Amniotic epithelial cell (primary cell): ENCODE measurements at regions not wholly inside any gene's neighbourhood (a gene's known extent, or its start where the extent isn't known, plus 50 kb on each side); places are given as distances from the start of the nearest gene placed in this dataset.
"Not testable (repeated sequence)": the region's sequence is repeated elsewhere in the genome, so short reads cannot be mapped to it uniquely, and the experiment has no call there.

ENCODE experiments used
- DNase-seq: peaks from one replicate; pipeline ENCODE4 v3.0.0-alpha.2; 2010; ENCODE audit warnings: low read depth

DNA sequence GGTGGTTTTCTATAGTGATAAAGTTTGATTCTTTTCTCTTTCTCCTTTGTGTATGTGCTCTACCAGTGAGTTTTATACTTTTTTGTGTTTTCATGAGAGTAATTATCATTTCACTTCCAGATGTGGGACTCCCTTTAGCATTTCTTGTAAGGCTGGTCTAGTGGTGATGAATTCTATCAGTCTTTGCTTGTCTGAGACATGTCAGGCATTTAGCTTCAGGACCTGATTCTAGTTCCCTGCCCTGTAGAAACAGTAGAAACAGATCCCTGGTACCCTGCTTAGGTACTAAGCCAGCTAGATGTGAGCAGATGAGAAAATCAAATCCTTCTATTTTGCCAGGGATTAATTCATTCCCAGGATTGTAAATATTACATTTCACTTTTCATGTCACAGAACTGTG, 203.7 kb downstream of the ALG10 start:
- not testable (repeated sequence) for DNase-seq

DNA sequence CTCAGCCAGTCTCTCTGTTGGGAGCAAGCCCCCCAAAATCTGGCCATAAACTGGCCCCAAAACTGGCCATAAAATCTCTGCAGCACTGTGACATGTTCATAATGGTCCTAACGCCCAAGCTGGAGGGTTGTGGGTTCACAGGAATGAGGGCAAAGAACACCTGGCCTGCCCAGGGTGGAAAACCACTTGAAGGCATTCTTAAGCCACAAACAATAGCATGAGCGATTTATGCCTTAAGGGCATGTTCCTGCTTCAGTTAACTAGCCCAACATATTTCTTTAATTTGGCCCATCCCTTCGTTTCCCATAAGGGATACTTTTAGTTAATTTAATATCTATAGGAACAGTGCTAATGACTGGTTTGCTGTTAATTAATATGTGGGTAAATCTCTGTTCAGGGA, 205.8 kb downstream of the ALG10 start:
- DNase-seq = not testable (repeated sequence)

DNA sequence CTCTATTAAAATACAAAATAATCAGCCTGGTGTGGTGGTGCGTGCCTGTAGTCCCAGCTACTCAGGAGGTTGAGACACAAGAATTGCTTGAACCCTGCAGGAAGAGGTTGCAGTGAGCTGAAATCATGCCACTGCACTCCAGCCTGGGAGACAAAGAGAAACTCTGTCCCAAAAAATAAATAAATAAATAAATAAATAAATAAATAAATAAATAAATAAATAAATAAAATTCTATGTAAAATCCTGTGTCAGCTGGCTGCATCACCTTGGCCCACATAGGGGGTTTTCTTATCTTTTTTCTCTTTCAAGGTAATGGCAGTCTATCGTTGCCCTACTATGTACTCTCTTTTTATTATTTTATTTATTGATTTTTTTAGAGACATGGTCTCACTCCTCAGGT, 206.7 kb downstream of the ALG10 start:
- not testable (repeated sequence) for DNase-seq

DNA sequence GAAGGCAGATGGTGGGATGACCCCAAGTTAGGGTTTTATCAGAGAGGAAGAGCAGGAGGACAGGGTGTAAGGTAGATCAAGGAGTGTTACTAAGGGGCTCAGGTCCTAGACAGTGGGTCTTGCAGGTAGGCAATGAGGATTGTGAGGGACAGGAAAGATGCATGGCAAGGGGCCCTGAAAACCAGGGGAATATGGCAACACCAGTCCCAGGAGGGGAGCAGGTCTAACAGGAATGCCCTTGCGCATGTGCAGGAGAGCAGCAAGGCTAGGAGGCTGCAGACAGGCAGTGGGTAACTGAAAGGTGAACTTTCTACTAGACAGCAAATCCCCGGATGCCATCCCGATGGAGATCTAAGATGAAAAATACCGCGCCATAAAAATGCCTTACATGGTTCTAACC, 211.3 kb downstream of the ALG10 start:
- DNase-seq = no peak

DNA sequence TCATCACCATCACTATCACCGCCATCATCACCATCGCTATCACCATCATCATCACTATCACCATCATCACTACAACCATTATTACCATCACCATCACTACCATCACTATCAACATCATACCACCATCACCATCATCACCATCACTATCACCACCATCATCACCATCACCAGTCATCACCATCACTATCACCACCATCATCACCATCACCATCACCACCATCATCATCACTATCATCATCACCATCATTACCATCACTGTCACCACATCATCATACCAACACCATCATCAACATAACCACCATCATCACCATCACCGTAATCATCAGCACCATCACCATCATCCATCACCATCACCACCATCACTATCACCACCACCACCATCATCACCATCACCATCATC, 213.8 kb downstream of the ALG10 start:
- DNase-seq = no peak

DNA sequence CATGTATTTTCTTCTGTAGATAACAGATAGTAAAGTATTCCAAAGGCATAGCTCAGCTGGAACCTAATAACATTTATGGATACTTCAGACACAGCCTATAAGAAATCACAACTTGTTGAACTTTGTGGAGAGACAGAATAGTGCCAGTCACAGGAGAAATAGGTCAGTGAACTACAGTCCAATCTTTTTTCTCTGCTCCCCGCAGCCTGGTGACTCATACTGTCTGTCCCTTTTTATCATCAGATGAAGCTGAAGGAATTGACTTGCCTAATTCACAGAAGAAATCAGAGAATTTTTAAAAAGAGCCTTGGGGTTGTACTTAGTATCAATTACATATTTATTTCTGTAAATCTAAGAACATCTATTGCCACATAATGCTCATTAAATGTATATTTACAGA, 222.3 kb downstream of the ALG10 start:
- no peak for DNase-seq

DNA sequence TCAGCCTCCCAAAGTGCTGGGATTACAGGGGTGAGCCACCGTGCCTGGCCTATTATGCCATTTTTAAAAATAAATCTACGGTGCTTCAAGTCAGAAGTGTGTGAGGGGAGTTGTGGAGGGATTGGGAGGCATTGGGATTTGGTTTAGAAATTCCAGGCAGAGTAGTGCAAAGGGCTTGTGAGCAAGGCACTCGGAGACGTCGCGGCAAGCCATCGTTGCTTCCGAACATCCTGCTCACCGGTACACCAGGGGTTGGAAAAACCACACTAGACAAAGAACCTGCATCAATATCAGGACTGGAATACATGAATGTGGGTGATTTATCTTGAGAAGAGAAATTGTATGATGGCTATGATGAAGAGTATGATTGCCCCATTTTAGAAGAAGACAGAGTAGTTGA, 227.0 kb downstream of the ALG10 start:
- DNase-seq = no peak

DNA sequence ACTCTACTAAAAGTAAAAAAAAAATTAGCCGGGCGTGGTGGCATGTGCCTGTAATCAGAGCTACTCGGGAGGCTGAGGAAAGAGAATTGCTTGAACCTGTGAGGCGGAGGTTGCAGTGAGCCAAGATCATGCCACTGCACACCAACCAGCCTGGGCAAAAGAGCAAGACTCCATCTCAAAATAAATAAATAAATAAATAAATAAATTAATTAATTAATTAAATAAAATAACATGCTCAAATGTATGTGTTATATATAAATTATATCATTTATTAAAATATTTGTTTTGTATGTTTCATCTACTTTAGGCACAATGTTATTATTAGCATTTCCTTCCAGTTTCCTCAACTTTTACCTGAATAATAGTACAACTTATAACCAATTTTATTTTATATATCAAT, 229.6 kb downstream of the ALG10 start:
- DNase-seq = not testable (repeated sequence)

DNA sequence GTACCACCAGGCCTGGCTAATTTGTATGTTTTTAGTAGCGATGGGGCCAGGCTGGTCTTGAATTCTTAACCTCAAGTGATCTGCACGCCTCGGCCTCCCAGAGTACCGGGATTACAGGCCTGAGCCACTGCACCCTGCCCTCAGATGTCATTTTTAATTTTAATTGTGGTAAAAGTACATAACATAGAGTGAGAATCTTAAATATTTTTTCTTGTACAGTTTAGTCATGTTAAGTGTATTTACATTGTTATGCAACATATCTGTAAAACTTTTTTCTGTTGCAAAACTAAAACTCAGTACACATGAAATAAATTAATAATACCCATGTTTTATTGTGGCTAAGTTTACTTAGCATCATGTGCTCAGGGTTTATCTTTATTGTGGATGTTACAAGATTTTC, 231.4 kb downstream of the ALG10 start:
- no peak for DNase-seq

DNA sequence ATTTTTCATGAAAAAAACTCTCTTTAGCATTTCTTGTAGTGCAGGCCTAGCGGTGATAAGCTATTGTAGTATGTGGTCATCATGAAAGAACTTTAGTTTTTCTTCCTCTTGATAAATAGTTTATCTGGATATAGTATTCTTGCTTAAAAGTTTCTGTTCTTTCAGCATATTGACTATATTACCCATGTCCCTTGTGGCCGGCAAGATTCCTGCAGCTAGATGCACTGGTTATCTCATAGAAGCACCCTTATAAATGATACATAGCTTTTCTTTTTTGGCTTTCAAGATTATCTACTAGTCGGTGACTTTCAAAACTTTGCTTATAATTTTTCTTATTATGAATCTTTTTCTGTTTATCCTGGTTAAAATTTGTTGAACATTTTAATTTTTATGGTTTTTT, 234.8 kb downstream of the ALG10 start:
- no peak for DNase-seq

DNA sequence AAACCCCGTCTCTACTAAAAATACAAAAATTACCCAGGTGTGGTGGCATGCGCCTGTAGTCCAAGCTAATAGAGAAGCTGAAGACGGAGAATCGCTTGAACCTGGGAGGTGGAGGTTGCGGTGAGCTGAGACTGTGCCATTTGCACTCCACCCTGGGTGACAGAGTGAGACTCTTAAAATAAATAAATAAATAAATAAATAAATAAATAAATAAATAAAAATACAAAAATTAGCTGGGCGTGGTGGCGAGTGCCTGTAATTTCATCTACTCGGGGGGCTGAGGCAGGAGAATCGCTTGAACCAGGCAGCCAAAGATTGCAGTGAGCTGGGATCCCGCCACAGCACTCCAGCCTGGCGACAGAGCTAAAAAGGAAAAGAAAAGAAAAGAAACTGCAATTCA, 239.8 kb downstream of the ALG10 start:
- DNase-seq = not testable (repeated sequence)

DNA sequence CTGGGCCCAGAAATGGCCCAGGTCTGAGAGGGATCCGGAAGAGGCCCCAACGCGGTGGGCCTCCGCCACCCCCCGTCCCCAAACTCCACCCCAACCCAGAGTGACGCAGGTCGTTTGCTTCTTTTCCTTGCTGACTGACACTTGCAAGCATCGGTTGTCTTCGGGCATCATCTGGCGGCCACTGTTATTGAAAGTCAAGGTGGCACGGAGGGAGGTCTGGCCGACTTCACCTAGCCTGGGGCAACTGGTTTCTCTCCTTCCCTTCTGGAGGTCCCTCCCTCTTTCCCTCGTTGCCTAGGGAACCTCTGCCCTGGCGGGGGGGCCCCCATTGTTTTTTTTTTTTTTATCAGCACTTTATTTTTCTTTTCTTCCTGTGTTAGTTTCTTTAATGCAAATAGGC, 241.8 kb downstream of the ALG10 start:
- no peak for DNase-seq

DNA sequence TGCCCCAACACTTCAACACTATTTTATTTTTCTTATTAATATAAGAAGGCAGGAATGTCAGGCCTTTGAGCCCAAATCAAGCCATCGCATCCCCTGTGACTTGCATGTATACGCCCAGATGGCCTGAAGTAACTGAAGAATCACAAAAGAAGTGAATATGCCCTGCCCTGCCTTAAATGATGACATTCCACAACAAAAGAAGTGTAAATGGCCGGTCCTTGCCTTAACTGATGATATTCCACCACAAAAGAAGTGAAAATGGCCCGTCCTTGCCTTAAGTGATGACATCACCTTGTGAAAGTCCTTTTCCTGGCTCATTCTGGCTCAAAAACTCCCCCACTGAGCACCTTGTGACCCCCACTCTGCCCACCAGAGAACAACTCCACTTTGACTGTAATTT, 251.4 kb downstream of the ALG10 start:
- DNase-seq = not testable (repeated sequence)

DNA sequence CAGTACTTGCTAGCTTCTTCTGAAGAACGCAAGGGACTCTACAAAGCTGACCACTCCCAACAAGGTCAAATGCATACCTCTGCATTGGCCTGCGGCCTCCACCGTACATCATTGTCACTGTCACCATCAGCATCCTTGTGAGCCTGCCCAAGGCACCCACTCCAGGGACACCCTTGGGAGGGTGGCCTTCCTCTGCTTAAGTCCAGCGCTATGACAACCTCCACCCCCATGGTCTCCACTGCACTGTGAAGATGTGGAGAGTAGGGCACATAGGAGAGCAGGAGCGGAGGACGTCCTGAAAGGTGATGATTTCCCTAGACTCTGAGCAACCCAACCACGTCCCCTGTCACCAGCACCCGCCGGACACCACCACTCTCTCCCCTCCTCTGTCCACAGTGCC, 252.8 kb downstream of the ALG10 start:
- DNase-seq = no peak

DNA sequence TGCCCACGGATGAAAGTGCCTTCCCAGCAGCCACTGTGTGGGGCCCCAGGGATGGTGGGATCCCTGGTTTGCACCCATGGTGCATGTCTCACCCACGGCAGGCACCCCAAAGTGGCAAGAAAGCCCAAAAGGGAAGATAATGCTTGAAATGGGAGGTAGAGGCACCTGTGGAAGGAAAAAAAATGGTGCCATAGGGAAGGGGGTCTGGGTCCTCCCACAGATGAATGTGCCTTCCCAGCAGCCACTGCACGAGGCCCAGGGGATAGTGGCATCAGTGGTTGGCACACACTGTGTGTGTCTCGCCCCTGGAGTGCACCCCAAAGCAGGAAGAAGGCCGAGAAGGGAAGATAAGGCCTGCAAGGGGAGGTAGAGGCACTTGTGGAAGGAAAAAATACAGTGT, 264.2 kb downstream of the ALG10 start:
- DNase-seq = no peak

DNA sequence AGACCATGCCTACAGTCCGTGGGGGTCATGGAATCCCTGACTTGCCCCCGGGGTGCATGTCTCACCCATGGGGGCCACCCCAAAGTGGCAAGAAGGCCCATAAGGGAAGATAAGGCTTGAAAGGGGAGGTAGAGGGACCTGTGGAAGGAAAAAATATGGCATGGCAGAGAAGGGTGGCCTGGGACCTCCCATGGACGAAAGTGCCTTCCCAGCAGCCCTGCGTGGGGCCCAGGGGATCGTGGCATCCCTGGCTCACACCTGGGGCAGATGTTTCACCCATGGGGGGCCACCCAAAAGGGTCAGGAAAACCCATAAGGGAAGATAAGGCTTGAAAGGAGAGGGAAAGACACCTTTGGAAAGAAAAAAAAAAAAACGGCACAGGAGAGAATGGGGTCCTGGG, 264.6 kb downstream of the ALG10 start:
- no peak for DNase-seq

DNA sequence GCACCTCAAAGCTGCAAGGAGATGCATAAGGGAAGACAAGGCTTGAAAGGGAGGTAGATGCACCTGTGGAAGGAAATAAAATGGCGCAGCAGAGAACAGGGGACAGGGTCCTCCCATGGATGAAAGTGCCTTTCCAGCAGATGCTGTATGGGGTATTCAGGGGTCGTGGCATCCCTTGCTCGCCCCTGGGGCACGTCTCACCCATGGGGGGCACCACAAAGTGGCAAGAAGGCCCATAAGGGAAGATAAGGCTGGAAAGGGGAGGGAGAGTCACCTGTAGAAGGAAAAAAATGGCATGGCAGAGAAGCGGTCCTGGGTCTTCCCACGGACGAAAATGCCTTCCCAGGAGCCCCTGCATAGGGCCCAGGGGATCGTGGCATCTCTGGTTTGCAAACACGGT, 265.1 kb downstream of the ALG10 start:
- no peak for DNase-seq

DNA sequence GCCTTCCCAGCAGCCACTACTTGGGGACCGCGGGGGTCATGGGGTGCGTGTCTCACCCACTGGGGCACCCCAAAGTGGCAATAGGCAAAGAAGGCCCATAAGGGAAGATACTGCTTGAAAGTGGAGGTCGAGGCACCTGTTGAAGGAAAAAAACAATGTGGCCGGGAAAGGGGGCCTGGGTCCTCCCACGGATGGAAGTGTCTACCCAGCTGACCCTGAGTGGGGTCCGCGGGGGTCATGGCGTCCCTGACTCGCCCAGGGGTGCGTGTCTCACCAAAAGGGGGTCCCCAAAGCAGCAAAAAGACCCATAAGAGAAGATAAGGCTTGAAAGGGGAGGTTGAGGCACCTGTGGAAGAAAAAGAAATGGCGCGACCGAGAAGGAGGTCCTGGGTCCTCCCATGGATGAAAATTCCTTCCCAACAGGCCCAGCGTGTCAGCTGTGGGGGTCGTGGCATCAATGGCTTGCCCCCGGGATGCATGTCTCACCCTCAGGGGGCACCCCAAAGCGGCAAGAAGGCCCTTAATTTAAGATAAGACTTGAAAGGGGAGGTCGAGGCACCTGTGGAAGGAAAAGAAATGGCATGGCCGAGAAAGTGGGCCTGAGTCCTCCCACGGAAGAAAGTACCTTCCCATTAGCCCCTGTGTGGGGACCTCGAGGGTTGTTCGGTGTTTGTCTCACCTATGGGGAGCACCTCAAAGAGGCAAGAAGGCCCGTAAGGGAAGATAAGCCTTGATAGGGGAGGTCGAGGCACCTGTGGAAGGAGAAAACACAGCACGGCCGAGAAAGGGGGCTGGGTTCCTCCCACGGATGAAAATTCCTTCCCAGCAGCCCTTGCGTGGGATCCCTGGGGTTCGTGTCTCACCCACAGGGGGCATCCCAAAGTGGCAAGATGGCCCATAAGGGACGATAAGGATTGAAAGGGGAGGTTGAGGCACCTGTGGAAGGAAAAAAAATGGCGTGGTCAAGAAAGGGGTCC, 266.0 kb downstream of the ALG10 start:
- no peak for DNase-seq

DNA sequence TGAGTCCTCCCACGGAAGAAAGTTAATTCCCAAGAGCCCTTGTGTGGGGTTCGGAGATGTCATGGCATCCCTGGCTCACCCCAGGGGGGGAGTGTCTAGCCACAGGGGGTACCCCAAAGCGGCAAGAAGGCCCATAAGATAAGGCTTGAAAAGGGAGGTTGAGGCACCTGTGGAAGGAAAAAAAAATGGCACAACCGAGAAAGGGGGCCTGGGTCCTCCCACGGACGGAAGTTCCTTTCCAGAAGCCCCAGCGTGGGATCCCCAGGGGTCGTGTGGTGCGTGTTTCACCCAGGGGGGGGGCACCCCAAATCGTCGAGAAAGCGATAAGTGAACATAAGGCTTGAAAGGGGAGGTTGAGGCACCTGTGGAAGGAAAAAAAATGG, 266.7 kb downstream of the ALG10 start:
- no peak for DNase-seq

DNA sequence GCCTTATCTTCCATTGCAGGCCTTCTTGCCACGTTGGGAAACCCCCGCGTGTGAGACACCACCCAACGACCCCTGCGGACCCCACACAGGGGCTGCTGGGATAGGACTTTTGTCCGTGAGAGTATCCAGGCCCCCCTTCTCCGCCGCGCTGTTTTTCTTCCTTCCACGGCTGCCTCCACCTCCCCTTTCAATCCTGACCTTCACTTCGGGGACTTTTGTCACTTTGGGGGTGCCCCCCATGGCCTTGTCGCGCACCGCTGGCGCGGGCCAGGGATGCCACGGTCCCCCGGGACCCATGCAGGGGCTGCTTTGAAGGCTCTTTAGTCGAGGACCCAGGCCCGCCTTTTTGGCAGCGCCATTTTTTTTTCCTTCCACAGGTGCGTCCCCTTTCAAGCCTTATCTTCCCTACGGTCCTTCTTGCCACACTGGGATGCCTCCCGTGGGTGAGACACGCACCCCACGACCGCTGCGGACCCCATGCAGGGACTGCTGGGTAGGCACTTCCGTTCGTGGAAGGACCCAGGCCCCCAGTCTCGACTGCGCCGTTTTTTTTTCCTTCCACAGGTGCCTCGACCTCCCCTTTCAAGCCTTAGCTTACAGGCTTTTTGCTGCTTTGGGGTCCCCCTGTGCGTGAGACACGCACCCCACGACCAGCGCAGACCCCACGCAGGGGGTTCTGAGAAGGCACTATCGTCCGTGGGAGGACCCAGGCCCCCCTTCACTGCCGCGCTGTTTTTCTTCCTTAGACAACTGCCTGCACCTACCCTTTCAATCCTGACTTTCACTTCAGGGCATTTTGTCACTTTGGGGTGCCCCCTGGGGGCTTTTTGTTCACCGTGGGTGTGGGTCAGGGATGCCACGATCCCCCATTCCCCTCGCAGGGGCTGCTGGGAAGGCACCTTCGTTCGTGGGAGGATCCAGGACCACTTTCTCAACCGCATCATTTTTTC, 267.4 kb downstream of the ALG10 start:
- no peak for DNase-seq

DNA sequence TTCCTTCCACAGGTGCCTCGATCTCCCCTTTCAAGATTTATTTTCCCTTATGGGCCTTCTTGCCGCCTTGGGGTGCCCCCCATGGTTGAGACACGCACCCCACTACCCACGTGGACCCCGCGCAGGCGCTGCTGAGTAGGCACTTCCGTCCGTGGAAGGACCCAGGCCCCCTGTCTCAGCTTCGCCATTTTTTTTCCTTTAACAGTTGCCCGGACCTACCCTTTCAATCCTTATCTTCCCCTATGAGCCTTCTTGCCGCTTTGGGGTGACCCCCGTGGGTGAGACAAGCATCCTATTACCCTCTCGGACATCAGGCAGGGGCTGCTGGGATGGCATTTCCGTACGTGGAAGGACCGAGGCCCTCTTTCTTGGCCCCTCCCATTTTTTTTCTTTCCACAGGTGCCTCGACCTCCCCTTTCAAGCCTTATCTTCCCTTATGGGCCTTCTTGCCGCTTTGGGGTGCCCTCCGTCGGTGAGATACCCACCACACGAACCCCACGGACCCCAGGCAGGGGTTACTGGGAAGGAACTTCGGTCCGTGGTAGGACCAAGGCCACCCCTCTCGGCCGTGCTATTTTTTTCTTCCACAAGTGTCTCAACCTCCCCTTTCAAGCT, 268.2 kb downstream of the ALG10 start:
- DNase-seq = no peak

DNA sequence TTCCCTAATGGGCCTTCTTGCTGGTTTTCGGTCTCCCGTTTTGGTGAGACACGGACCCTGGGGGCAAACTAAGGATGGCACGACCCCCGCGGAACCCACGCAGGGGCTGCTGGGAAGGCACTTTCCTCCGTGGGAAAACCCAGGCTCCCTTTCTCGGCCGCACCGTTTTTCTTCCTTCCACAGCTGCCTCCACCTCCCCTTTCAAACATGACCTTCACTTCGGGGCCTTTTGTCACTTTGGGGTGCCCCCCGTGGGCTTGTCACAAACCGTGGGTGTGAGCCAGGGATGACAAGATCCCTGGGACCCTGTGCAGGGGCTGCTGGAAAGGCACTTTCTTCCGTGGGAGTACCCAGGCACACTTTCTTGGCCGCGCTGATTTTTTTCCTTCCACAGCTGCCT, 268.7 kb downstream of the ALG10 start:
- DNase-seq = no peak
